ENCODE measurements at regions not wholly inside any gene's neighbourhood (a gene's known extent, or its start where the extent isn't known, plus 50 kb on each side); places are given as distances from the start of the nearest gene placed in this dataset.

- H3K4me3 ChIP-seq (ENCODE audit: low read depth, low read length) = no peak overlapping the region
- in situ Hi-C loops (cut with HindIII; ENCODE audit: low sequenced_read_pairs) = no loop called here
- TF ChIP-seq CTCF (IDR thresholded peaks at IDR 0.05; ENCODE audit: low read depth, low read length) = no peak
- no peak for DNase-seq (ENCODE audit: low read depth, low spot score)
Measured at GRCh38 chr6:25224242-25224641, 54.9 kb upstream of the CARMIL1 start.

- no peak for TF ChIP-seq CTCF (IDR thresholded peaks at IDR 0.05; ENCODE audit: low read depth, low read length)
- DNase-seq (ENCODE audit: low read depth, low spot score) = no peak
- no peak overlapping the region for H3K4me3 ChIP-seq (ENCODE audit: low read depth, low read length)
- in situ Hi-C loops (cut with HindIII; ENCODE audit: low sequenced_read_pairs) = no loop called here
Measured at GRCh38 chr6:25227854-25228253, 51.3 kb upstream of the CARMIL1 start.
